CD14-positive monocyte (primary cell): ENCODE measurements at regions not wholly inside any gene's neighbourhood (a gene's known extent, or its start where the extent isn't known, plus 50 kb on each side); places are given as distances from the start of the nearest gene placed in this dataset.
"Not testable (repeated sequence)": the region's sequence is repeated elsewhere in the genome, so short reads cannot be mapped to it uniquely, and the experiment has no call there.

Experiments
- DNase-seq, 3 donors: peaks; one replicate each; pipeline ENCODE4 v3.0.0-alpha.2; 2011 to 2022
- H2AFZ ChIP-seq: 2 replicates; pipeline ENCODE4 v1.6.0; 2012; ENCODE audit warnings: mild to moderate bottlenecking, low read depth, low read length, inconsistent platforms; ENCODE audit not compliant: insufficient read depth, poor library complexity, severe bottlenecking
- H3K27ac ChIP-seq, 2 donors: 1 replicate in 1 of 2; 2 replicates in 1 of 2; pipeline ENCODE4 v1.5.1; 2012 to 2013; ENCODE audit warnings: low read length in 2 of 2, control low read depth in 1 of 2, inconsistent platforms in 1 of 2, low read depth in 1 of 2, mild to moderate bottlenecking in 1 of 2
- H3K27me3 ChIP-seq, 2 donors: one replicate each; pipeline versions ENCODE4 v1.6.0 to v1.6.1; 2011 to 2013; ENCODE audit warnings: low read length in 2 of 2; ENCODE audit not compliant: control insufficient read depth in 2 of 2, insufficient read depth in 2 of 2
- H3K36me3 ChIP-seq, 2 donors: replicated peaks in 1 of 2; 1 replicate in 1 of 2; 2 replicates in 1 of 2; pipeline versions ENCODE4 v1.5.1 to v1.6.1; 2012 to 2013; ENCODE audit warnings: low read length in 2 of 2, control low read depth in 1 of 2, inconsistent platforms in 1 of 2, mild to moderate bottlenecking in 1 of 2; ENCODE audit not compliant: insufficient read depth in 2 of 2, control insufficient read depth in 1 of 2
- H3K4me1 ChIP-seq, 2 donors: 1 replicate in 1 of 2; 2 replicates in 1 of 2; pipeline versions ENCODE4 v1.5.1 to v1.6.1; 2012 to 2013; ENCODE audit warnings: low read length in 2 of 2, control low read depth in 1 of 2, inconsistent platforms in 1 of 2, mild to moderate bottlenecking in 1 of 2, moderate library complexity in 1 of 2; ENCODE audit not compliant: insufficient read depth in 2 of 2, control insufficient read depth in 1 of 2
- H3K4me2 ChIP-seq: replicated peaks from 2 replicates; pipeline ENCODE3; 2012; ENCODE audit warnings: low read length, moderate library complexity, mild to moderate bottlenecking; ENCODE audit not compliant: poor library complexity, severe bottlenecking; ENCODE audit errors: extremely low read depth
- H3K4me3 ChIP-seq, 3 experiments: fragments of 200-600 bp in 1 of 3; sonication (generic) in 1 of 3; replicated peaks in 1 of 3; 1 replicate in 2 of 3; 2 replicates in 1 of 3; pipeline ENCODE4 v1.5.1; 2011 to 2013; ENCODE audit warnings: low read length in 3 of 3, mild to moderate bottlenecking in 3 of 3, control low read depth in 2 of 3, low read depth in 2 of 3, inconsistent platforms in 1 of 3, moderate library complexity in 1 of 3
- H3K79me2 ChIP-seq: 2 replicates; pipeline ENCODE4 v1.6.0; 2012; ENCODE audit warnings: mild to moderate bottlenecking, control low read depth, inconsistent platforms, low read length, moderate library complexity; ENCODE audit not compliant: insufficient read depth
- H3K9ac ChIP-seq: 2 replicates; pipeline ENCODE4 v1.6.0; 2017; ENCODE audit warnings: low read length, mild to moderate bottlenecking; ENCODE audit not compliant: insufficient read depth, poor library complexity, severe bottlenecking
- H3K9me3 ChIP-seq, 2 donors: replicated peaks in 1 of 2; 1 replicate in 1 of 2; 2 replicates in 1 of 2; pipeline versions ENCODE4 v1.5.1 to v1.6.1; 2012 to 2013; ENCODE audit warnings: low read length in 2 of 2, control low read depth in 1 of 2; ENCODE audit not compliant: control insufficient read depth in 1 of 2, insufficient read depth in 1 of 2
- H4K20me1 ChIP-seq: 2 replicates; pipeline ENCODE4 v1.6.0; 2012; ENCODE audit warnings: mild to moderate bottlenecking, low read length, control low read depth, moderate library complexity; ENCODE audit not compliant: insufficient read depth
- H3K27ac Mint-ChIP-seq, 7 donors: one replicate each; pipeline ENCODE4 v1.8.0; 2020; ENCODE audit warnings: mild to moderate bottlenecking in 7 of 7, mixed read lengths in 7 of 7, moderate library complexity in 6 of 7, inconsistent platforms in 2 of 7
- H3K27me3 Mint-ChIP-seq, 3 donors: one replicate each; pipeline ENCODE4 v1.8.0; 2021 to 2022; ENCODE audit warnings: low read depth in 3 of 3, mild to moderate bottlenecking in 3 of 3, mixed read lengths in 3 of 3, moderate library complexity in 3 of 3, inconsistent platforms in 1 of 3
- H3K36me3 Mint-ChIP-seq, 2 donors: one replicate each; pipeline ENCODE4 v1.8.0; 2020; ENCODE audit warnings: mixed read lengths in 2 of 2, inconsistent platforms in 1 of 2, mild to moderate bottlenecking in 1 of 2
- H3K4me1 Mint-ChIP-seq: one replicate; pipeline ENCODE4 v1.8.0; 2020; ENCODE audit warnings: mild to moderate bottlenecking, mixed read lengths
- H3K4me3 Mint-ChIP-seq, 2 donors: one replicate each; pipeline ENCODE4 v1.8.0; 2020; ENCODE audit warnings: mild to moderate bottlenecking in 2 of 2, mixed read lengths in 2 of 2, moderate library complexity in 1 of 2
- H3K9me3 Mint-ChIP-seq, 7 donors: one replicate each; pipeline ENCODE4 v1.8.0; 2020 to 2022; ENCODE audit warnings: mixed read lengths in 7 of 7, mild to moderate bottlenecking in 6 of 7, moderate library complexity in 6 of 7, inconsistent platforms in 2 of 7
- WGBS: methylation state at CpG from one replicate; pipeline ENCODE4 v1.1.5; 2013; ENCODE audit warnings: missing lambda C conversion rate; ENCODE audit not compliant: insufficient coverage; 5-methylcytosine and 5-hydroxymethylcytosine counted together
- intact Hi-C, 2 donors: fragments of 100-400 bp; cut with micrococcal nuclease; formaldehyde crosslinking; loops; one replicate each; pipeline versions ENCODE4 v1.15.0 to v1.15.1; 2023
- TF ChIP-seq, protein P1 (sequence below): fragments of 200-600 bp; IDR thresholded peaks from one replicate; pipeline ENCODE4 v1.8.0; 2022; ENCODE audit warnings: antibody characterized with exemption, mild to moderate bottlenecking

- H3K9me3 ChIP-seq, result peaks cover 0 to 4% of the 10 kb centered on the region in 2 donors
- DNase-seq, result no peak
- Mint-ChIP-seq H3K27me3 (peaks cover 0 to 8% (median 2%) of the 10 kb centered on the region in 3 donors), H3K9me3 (peaks cover 0 to 3% (median 0%) of the 10 kb centered on the region in 7 donors), H3K27ac (no peak overlapping the region), H3K4me3 (no peak overlapping the region), H3K36me3 (no peaks in the 10 kb centered on the region), H3K4me1 (peaks cover 5% of the 10 kb centered on the region)
- intact Hi-C loops, result loop anchor here in 1 of 2 donors (10.0 kb wide), 1 partner anchor 266 kb away; no protein-coding TSS in a partner anchor
- no peak overlapping the region for H2AFZ ChIP-seq
- no peak overlapping the region for H3K4me3 ChIP-seq
- no peak overlapping the region for H3K9ac ChIP-seq
- H4K20me1 ChIP-seq, result no peaks in the 10 kb centered on the region
- no peak overlapping the region for H3K4me2 ChIP-seq
- H3K36me3 ChIP-seq, result no peaks in the 10 kb centered on the region
- H3K79me2 ChIP-seq, result no peaks in the 10 kb centered on the region
- no peaks in the 10 kb centered on the region for H3K27me3 ChIP-seq
- WGBS, result no CpG with 5 or more reads among the region's 1 CpG
- TF ChIP-seq, protein P1, sequence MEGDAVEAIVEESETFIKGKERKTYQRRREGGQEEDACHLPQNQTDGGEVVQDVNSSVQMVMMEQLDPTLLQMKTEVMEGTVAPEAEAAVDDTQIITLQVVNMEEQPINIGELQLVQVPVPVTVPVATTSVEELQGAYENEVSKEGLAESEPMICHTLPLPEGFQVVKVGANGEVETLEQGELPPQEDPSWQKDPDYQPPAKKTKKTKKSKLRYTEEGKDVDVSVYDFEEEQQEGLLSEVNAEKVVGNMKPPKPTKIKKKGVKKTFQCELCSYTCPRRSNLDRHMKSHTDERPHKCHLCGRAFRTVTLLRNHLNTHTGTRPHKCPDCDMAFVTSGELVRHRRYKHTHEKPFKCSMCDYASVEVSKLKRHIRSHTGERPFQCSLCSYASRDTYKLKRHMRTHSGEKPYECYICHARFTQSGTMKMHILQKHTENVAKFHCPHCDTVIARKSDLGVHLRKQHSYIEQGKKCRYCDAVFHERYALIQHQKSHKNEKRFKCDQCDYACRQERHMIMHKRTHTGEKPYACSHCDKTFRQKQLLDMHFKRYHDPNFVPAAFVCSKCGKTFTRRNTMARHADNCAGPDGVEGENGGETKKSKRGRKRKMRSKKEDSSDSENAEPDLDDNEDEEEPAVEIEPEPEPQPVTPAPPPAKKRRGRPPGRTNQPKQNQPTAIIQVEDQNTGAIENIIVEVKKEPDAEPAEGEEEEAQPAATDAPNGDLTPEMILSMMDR, result no peak
- H3K27ac ChIP-seq, result no peak overlapping the region
- no peaks in the 10 kb centered on the region for H3K4me1 ChIP-seq
Observed at GRCh38 chr11:60610702-60611101, 88.7 kb upstream of the MS4A8 start.

DNA sequence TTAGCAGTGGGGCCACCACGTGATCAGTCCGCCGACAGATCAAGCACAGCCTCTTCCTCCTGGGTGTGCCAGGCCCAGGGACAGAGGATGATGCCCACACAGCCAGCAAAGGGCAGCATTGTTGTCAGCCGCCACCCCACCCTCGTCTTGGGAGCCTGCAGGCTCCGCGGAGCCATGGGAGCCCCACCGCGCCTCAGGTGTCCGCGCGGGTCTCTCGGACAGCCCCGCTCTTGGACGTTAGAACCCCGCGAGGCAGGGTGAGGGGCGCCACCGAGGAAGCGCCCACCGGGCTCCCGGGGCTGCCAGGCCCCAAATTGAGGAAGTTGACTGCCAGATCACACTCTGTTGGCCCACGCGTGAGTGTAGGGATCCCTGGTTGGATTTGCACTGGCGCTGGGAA, 83.9 kb upstream of the MS4A8 start:
- Histone ChIP-seq H3K4me2 (no peak overlapping the region), H3K4me1 (peaks cover 0 to 4% of the 10 kb centered on the region in 2 donors), H3K79me2 (no peaks in the 10 kb centered on the region), H3K36me3 (no peaks in the 10 kb centered on the region), H3K27me3 (no peaks in the 10 kb centered on the region), H4K20me1 (no peaks in the 10 kb centered on the region), H3K4me3 (no peak overlapping the region), H3K9ac (no peak overlapping the region), H2AFZ (no peak overlapping the region), H3K9me3 (peaks cover 0 to 5% of the 10 kb centered on the region in 2 donors), H3K27ac (no peak overlapping the region)
- intact Hi-C loops, result loop anchor here (5.0 to 10.0 kb wide), 3 partner anchors 271 to 353 kb away; no protein-coding TSS in a partner anchor
- H3K27me3 Mint-ChIP-seq, result peaks cover 0 to 8% (median under 1%) of the 10 kb centered on the region in 3 donors
- no peak overlapping the region for H3K4me3 Mint-ChIP-seq
- no peak overlapping the region for H3K27ac Mint-ChIP-seq
- H3K4me1 Mint-ChIP-seq, result peaks cover 6% of the 10 kb centered on the region
- TF ChIP-seq, protein P1, result no peak
- no peak for DNase-seq
- WGBS, result 82% methylated on average over 23 of the region's 25 CpGs
- peaks cover 0 to 3% (median 0%) of the 10 kb centered on the region in 7 donors for H3K9me3 Mint-ChIP-seq
- no peaks in the 10 kb centered on the region for H3K36me3 Mint-ChIP-seq

DNA sequence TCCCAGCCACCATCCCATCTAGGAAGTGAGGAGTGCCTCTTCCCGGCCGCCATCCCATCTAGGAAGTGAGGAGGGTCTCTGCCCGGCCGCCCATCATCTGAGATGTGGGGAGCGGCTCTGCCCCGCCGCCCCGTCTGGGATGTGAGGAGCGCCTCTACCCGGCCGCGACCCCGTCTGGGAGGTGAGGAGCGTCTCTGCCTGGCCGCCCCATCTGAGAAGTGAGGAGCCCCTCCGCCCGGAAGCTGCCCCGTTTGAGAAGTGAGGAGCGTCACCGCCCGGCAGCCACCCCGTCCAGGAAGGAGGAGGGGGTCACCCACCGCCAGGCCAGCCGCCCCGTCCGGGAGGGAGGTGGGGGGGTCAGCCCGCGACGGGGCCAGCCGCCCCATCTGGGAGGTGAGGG, 77.5 kb upstream of the MS4A8 start:
- WGBS, result 96% methylated on average over 9 of the region's 30 CpGs
- H3K27ac ChIP-seq, intact Hi-C loops: not testable (repeated sequence)

More for the DNA sequence above, 77.5 kb upstream of the MS4A8 start:
- H3K4me1 Mint-ChIP-seq, result peaks cover 11% of the 10 kb centered on the region
- not testable (repeated sequence) for H3K4me3 Mint-ChIP-seq, H4K20me1 ChIP-seq, H3K79me2 ChIP-seq, H3K36me3 ChIP-seq, H3K9ac ChIP-seq, H3K9me3 ChIP-seq, H3K4me2 ChIP-seq, H3K27me3 Mint-ChIP-seq, H3K27ac Mint-ChIP-seq, H3K4me3 ChIP-seq, H2AFZ ChIP-seq, H3K4me1 ChIP-seq, DNase-seq, H3K27me3 ChIP-seq, H3K36me3 Mint-ChIP-seq
- H3K9me3 Mint-ChIP-seq, result peaks cover 4 to 13% (median 8%) of the 10 kb centered on the region in 7 donors
